Smooth muscle cell of the brain vasculature (primary cell): ENCODE measurements at regions not wholly inside any gene's neighbourhood (a gene's known extent, or its start where the extent isn't known, plus 50 kb on each side); places are given as distances from the start of the nearest gene placed in this dataset.

Experiments used
- DNase-seq: peaks from one replicate; pipeline ENCODE4 v3.0.0-alpha.2; 2012; ENCODE audit warnings: low read depth, low spot score

DNA sequence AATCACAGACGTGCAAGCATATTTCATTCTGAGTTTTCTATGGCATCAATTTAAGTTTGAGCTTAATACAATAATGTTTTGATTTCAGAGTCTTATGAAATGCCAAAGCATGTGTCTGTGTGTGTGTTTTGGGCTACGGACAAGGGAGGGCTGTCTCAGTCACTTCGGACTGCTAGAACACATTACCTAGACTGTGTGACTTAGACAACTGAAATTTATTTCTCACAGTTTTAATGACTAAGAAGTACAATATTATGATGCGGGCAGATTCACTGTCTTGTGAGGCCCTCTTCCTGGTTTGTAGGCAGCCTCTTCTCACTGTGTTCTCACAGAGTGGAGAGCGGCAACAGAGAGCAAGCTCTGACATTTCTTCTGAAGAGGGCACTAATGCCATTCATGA lies 1202.0 kb downstream of the EFNB2 start:
- no peak for DNase-seq

DNA sequence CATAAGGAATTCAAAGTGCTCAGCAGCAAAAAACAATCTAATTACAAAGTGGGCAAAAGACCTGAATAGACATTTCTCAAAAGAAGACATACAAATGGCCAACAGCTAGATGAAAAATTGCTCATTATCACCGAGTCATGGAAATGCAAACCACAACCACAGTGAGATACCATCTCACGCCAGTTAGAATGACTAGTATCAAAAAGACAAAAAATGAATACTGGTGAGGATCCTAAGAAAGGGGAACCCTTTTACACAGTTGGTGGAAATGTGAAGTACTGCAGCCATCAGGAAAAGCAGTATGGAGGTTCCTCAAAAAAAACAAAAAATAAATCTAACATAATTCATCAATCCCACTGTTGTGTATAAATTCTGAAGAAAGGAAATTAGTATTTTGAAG lies 1206.1 kb downstream of the EFNB2 start:
- DNase-seq: no peak

DNA sequence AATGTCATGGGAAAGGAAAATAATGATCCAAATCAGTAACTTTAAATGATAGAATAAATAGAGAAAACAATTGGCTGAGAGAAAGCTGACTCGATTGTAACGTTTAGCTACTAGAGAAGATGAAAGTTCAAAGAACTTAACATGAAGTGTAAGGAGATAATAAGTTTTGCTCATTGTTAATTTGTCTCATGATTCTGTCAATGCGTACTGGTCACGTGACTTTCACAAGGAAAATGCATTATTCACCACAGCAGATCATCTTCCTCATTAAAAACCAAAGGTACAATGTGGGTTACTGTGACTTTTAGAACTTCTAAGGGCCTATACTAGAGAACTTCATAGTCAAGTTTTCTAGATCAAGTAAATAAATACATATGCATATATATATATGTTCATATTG lies 1207.2 kb downstream of the EFNB2 start:
- no peak for DNase-seq

DNA sequence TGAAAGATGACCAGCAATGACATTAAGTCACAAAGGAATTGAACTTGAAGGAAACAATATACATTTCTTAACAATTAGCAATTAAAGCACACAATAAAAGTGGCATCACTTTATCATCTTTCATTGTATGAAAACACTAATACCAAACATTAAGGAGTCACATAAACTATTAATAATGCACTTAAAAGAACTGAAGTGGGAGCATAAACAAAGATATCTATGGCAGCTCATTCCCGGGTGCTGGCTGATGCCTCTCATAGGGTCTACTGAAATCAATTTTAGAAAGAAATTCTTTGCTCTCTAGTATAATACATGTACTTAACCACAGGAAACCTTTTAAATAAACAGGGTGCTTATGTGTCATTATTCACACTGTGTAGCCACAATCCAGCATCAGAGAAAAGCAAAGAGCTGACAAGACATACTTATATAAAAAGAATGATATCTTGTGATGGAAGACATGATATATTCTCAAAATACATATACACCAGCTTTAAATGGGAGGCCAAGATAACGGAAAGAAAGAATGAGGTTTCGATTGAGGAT lies 1207.8 kb downstream of the EFNB2 start:
- no peak for DNase-seq

DNA sequence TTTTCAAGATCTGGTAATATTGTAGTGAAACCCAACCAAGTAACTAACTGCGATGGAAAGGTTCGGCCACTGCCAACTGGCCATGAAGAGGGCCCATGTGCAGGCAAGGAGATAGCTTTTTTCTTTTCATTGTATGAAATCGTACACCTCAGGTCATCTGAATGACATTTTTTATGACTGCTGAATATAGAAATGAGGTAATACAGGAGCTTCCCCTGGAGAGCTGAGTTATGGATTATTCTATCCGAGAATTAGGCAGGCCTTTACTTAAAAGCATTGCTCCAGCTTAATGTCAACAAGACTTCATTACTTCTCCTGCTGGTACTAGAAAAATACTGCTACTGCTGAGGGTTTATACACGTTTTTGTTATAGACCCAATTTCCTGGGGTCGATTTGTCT lies 1215.6 kb downstream of the EFNB2 start:
- no peak for DNase-seq

DNA sequence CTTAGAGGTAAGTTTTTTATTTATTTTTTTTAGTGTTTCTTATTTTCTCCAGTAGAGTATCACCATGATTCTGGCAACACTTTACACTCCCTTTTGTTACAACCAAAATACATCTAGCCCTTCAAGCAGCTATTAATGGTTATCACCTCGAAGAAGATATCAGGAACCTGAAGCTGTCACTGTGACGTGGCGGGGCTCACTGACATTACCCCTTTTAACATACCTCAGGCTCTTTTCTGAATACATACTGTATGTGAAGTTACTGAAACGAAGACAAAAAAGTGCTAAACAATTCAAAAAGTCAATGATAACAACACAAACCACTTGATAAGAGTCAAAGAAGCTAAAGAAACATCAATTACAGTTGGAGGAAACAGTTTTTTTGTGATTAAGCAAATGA lies 1218.7 kb downstream of the EFNB2 start:
- no peak for DNase-seq

DNA sequence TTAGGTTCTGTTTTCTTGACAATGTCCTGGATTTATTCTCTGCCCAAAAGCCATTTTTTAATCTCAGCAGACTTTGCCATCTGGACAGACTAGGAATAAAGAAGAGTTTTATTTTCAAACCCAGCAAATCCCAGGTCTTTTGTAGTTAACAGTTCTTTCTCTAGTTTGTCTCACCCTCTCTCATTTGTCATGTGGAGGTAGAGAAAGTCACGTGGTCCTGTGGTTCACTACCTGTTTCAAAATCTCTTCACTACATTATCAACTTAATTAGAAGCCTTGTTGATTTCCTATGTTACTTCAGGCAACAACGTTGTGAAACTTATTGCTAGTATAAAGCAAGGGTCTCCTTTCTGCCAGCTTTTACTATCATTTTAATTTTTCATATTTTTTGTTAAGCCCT lies 1222.6 kb downstream of the EFNB2 start:
- no peak for DNase-seq

DNA sequence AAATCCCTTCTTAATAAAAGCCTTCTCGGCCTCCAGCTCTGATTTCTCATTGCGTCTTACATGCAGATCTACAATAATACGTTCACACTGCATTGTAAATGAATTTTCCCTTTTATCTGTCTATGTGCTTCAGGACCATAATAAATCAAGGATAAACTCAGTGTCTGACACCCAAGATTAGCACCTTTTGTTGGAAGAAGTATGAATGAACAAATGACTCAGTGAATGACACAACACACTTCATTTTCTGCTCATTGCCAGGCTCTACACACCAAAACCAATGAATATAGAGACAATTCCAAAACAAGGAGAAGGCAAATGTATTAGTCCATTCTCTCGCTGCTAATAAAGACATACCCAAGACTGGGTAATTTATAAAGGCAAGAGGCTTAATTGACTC lies 1224.4 kb downstream of the EFNB2 start:
- no peak for DNase-seq

DNA sequence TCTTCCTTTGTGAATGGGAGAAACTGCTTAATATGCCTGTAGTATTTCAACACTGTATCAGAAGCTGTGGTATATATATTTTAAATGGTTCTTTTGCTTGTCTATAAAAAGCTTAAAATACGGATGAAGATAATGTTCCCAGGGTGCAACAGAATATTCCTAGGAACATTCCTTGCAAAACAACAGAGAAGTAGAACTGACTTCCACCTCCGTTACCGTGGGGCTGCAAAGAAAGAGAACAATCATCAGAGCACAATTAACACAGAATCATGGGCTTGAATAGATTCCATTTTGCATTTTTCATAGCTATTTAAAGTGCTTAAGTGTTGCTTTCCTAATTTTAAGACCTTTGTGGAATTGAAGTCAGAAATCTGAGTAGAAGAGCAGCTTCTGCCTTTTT lies 1227.7 kb downstream of the EFNB2 start:
- no peak for DNase-seq

DNA sequence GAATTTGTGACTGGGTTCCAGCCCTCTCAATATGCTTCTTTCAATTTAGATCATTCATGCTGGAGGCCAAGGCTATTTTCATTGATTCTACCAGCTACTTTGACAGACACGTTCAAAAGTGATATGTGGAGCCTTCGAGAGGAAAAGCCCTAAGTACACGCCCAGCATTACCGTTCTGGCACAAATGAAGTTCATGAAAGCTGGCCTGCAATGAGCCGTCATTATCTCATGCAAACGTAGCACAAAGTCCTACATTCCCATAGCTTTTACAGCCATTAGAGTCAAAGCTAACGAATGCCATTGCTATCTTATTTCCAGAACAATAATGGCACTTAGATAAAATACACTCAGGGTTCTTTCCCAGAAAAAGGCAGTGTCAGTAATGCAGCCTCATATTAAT lies 1237.6 kb downstream of the EFNB2 start:
- no peak for DNase-seq

DNA sequence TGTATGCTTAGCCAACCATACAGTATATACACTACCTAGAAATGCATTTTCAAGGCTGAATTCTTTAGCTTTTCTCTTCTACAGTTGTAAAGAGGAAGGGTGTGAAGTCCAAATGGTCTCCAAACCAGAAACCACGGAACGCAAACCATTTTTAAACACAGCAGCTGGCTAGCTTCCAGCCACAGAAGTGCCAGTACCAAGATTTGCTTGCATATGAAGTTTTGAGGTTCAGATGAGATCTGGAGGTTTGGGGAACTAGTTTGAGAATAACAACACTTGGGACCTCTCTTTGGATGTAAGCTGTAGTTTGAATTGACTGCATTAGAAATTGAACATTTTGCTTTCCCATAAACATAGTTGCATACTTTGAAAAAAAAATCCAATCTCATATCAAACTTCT lies 1243.5 kb downstream of the EFNB2 start:
- DNase-seq: no peak

DNA sequence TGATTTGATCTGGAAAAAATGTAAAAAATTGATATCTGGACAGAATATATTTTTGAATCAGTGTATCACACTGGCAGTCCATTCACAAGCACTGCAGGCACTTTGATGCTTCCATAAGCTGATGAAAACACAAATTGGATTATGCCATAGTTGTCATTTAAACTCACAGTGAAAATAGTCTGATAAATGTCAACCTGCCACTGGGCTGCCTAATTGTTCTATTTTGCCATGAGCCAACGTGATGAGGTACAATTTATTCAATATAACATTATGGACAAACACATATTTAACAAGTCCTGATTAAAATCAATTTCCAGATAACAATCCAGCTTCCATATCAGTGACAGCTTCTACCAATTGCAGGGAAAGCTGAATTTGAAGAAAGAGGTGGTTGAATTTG lies 1244.9 kb downstream of the EFNB2 start:
- DNase-seq: no peak

DNA sequence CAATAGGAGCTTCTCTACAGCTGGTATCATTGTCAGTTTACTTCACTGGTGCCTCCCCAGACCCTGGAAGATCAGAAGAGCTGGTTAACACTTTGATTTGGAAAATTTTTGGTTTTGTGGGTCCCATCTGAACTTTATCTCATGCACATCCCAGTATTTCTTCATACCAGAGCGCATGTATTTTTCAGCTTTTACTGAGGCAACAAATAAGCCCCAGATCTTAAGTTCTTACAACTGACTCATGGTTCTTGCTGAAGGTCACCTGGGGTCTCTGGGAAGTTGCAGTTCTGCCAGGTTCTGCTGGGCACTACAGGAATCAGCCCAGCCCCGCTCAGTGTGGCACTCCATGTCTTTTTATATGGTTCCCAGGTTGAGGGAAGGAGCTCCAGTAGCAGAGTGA lies 1249.9 kb downstream of the EFNB2 start:
- no peak for DNase-seq

DNA sequence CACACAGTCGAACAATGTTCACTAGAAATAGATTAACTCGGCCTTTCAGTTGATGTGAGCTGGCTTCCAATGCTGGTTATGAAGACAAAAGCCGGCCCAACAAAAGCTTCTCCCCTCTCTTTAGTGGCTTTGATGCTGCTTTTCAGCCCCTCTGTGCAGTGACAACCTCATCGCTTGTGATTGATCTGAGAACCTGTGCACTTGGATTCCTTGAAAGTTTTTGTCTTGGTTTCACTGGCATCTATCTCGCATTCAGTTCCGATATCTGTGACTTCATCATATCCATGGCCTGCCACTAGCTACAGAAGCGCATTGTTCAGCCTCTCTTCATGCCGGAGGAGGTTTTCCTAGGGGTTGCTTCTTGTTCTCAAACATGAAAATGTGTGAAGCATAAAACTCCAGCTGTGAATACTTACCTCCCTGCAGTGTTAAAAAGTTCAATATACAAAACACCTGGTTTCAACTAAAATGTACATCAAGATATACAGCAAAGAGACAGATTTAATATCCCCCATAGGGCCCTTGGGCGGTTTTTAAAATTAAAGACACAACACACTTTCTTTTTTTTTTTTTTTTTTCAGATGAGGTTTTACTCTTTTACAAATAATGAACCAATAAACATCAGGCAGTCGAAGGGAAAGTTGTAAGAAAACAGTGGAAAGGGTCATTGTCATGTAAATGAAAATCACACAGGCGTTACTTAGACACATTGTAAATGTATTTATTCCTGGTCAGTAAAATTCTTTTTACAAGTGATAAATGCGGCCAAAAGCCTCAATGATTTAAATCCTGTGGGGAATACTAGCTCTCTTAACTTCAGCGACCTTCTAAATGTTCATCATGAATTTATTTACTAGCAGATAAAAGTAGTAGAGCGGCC lies 1252.8 kb downstream of the EFNB2 start:
- no peak for DNase-seq

DNA sequence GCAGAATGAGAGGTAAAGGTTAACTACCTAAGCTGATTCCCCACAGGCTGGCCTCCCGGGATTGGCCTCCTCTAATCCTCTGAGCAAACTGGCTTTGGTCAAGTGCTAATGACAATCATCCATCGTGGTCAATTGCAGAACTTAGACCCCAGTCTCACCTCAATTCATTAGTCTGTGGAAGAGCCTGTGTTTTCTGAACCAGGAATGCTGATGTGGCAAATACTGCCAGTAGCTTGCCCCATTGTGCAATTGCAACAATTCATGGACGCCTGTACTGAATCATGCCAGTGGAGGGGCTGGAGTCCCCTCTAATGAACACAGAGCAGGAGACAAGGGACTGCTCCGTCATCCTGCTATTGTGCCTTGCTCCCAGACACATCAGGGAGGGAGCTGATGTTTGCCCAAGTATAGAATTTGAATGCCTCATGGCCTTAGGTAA lies 1256.5 kb downstream of the EFNB2 start:
- no peak for DNase-seq

DNA sequence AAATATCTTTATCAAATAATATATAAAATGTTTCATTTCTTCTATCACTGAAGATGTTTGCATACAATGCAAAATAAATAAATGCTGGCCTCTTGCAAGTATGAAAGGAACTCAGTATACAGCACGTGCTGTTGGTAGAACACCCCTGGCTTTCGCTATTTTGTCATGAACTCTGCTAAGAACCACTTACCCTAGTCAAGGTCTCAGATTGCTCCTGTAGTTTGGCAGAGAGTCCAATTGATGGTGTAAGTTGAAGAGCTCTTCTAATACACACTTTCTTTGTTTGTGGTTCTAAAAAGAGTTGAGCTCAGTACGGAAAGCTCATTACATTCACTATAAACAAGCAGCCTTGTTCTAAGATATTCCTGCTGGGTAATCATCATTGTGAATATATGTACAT lies 1258.9 kb downstream of the EFNB2 start:
- DNase-seq: no peak

DNA sequence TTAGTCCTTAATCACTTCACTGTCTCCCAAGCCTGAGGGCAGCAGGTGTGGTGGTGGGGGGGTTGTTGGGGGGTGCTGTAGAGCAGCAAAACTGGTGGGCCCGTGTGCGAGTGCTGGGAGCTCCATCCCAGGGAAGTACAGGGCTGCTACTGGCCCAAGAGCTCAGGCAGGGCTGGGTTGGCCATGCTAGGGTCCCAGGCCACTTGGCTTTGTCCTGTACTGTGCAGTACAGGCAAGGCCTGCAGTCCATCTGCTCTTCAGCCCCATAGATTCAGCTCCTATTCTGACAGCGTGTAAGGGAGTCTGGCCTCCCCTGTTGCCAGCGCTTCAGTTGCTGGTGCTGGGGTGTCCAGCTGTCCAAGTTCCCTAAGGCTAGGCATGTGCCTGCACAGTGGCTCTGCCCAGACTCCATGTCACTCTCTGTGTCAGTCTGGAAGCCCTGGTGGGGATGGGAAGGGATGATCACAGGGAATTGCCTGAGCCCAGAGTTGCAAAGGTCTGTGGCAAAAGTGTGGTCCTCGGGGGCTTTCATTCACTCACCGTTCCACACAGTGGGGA lies 1261.7 kb downstream of the EFNB2 start:
- DNase-seq: no peak

DNA sequence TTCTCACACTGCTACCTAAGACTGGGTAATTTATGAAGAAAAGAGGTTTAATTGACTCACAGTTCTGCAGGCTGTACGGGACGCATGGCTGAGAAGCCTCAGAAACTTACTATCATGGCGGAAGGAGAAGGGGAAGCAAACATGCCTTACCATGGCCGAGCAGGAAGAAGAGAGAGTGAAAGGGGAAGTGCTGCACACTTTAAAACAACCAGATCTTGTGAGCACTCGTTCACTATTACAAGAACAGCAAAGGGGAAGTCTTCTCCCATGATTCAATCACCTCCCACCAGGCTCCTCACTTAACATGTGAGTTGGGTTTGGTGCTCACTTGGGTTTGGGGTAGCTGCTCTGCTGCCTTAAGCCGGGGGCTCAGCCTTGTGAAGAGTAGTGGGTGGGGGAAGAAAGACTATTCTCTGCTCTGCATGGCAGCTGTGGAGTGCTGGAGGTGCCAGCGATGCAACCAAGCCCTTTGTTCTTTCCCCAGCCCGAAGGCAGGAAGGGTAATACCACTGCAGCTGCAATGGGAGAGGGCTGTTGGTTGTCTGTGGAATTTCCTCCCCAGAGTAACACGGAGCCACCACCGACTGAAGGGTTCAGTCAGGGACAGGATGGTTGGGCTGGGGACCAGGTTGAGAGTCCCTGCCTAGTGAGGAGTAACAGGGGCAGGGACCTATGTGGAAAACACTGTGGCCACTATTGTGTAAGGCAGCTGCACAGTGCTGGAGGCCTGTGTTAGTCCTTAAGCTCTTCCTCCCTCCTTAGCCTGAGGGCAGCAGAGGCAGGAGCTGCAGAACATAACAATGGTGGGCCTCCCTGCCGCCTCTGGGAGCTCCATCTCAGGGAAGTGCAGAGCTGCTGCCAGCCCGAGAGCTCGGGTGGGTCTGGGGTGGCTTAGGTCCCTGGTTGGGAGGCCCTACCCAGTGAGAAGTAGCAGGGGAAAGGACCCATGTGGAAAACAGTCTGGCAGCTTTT lies 1262.5 kb downstream of the EFNB2 start:
- DNase-seq: no peak

DNA sequence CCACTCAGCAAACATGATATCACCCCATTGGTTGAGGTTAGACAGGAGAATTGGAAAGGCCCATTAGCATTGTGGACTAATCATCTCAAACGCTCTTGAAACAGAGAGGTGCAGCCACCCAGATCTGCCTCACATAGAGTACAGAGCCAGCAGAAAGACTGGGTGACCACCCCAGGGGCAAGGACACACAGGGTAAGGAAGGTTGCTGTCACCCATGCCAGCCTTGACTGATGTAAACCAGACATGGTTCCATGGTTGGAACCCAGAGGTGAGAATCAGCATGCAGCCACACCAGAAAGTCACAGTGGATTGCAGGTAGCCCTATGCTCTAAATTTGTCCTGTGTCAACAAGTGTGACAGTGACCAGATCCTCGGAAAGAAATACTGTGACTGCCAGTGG lies 1268.8 kb downstream of the EFNB2 start:
- no peak for DNase-seq

DNA sequence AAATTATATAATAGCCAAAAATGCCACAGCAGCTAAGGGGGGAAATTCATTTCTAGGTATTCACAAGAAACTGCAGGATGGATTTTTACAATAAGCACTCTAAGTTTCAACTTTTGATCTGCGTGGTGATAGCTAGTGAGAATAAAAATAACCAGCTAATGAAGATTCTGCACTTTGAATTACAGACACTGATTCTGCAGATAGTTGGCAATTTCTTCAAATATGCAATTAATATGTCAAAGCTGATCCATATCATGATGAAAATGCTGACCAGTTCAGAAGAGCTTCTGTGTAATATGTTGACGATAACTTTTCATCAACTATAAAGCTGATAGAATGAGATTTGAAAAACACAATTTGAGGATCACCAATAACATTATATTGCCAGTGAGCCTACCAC lies 1272.9 kb downstream of the EFNB2 start:
- no peak for DNase-seq

DNA sequence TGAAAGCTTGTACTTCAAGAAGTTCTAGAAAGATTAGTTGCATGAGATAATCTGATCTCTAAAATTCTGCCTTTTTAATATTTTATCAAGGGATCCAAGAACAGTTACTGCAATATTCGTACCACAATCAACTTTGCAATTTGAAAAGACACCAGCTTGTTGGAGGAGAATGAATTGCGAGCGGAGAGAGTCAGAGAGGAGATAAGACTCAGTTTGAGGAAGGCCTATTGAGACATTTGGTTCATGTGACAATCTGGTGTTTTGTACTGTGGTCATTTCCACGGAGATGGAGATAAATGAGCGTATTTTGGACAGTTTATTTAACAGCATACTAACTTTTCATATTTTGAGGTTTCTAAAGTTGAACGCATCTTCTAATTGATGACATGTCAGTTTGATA lies 1276.0 kb downstream of the EFNB2 start:
- no peak for DNase-seq

DNA sequence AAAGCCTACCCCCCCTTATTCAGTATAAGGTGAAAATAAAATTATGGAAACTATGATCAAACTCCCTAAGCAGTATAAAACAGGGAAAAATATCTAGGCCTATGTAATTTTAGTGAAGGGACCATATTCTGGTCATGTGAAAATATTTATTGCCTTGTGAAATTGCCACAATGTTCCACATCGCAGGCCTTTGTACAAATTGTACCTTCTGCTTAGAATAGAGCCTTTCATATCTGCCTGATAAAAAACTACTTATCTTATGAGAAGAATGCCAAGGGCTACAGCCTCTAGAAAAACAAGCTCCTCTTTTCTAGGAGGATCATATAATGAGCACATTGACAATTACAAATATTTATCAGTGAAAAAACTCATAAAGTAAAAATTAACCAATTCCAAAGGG lies 1280.0 kb downstream of the EFNB2 start:
- no peak for DNase-seq
